ENCODE measurements at regions not wholly inside any gene's neighbourhood (a gene's known extent, or its start where the extent isn't known, plus 50 kb on each side); places are given as distances from the start of the nearest gene placed in this dataset.
"Not testable (repeated sequence)": the region's sequence is repeated elsewhere in the genome, so short reads cannot be mapped to it uniquely, and the experiment has no call there.

DNA sequence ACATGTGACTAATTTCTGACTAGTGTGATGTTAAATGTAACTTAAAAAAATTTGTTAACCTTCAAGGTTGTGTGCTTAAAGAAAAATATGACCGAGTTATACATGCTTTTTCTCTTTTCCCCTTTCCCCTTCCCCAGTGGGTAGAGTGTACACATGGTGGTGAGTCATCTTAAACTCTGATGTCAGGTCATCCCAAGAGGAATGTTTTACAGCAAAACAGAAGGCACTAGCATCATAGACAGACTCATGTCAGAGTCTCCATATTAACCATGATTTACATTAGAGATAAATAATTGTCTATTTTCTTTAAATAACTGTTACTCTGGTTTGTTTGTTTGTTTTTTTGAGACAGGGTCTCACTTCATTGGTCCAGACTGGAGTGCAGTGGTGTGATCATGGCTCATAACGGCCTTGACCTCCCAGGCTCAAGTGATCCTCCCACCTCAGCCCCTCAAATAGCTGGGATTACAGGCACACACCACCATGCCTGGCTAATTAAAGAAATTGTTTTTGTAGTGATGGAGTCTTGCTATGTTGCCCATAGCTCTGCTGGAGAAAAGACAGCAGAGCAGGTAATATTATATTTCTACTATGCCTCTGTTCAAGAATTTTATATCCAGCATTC, 160.4 kb upstream of the PCDH9 start:
- H3K9me3 Mint-ChIP-seq, result peaks cover 3% of the 10 kb centered on the region
- H3K27ac Mint-ChIP-seq, result no peak overlapping the region
- no peaks in the 10 kb centered on the region for H3K36me3 Mint-ChIP-seq
- no peaks in the 10 kb centered on the region for H3K4me1 Mint-ChIP-seq
- DNase-seq, result no peak
- no peaks in the 10 kb centered on the region for H3K27me3 Mint-ChIP-seq
- no peak overlapping the region for H3K4me3 Mint-ChIP-seq

DNA sequence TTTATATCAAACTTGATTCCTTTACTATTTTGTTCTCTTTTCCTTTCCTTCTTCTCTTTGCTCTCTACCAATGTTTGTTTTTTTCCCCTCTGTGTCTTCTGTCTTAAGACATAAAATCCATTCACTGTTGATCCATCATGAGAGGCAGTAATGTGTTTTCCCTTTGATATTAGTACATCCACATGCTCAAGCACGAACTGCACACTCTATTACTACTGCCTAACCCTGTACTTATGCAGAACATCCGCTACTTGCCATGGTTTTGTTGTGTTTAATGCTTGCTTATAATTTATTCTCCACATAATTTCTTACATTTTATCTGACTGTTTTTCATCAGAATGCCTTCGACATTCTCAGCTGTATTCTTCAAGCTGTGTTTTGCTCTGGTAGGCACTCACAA, 159.0 kb upstream of the PCDH9 start:
- H3K27ac Mint-ChIP-seq, result no peak overlapping the region
- no peak for DNase-seq
- H3K9me3 Mint-ChIP-seq, result peaks cover 3% of the 10 kb centered on the region
- H3K4me1 Mint-ChIP-seq, result no peaks in the 10 kb centered on the region
- H3K36me3 Mint-ChIP-seq, result no peaks in the 10 kb centered on the region
- H3K27me3 Mint-ChIP-seq, result no peaks in the 10 kb centered on the region
- H3K4me3 Mint-ChIP-seq, result no peak overlapping the region

DNA sequence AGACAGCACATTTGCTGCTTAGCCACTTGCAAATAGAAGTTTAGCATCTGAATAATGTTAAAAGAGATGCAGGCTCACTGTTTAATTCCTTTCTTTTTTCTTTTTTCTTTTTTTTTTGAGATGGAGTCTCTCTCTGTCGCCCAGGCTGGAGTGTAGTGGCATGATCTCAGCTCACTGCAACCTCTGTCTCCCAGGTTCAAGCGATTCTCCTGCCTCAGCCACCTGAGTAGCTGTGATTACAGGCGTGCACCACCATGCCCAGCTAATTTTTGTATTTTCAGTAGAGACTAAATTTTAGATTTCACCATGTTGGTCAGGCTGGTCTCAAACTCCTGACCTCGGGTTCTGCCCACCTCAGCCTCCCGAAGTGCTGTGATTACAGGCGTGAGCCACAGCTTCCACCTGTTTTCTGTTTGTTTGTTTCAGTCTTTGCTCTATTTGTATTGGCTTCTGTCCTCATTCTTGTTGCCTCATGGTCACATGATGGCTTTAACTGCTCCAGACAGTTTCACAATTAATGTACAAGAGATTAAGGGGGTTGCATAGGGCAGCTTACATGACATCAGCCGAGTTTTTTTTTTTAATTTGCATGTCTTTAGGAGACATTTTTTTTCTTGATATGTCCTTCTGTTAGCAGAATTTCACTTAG, 153.1 kb upstream of the PCDH9 start:
- not testable (repeated sequence) for H3K4me1 Mint-ChIP-seq

DNA sequence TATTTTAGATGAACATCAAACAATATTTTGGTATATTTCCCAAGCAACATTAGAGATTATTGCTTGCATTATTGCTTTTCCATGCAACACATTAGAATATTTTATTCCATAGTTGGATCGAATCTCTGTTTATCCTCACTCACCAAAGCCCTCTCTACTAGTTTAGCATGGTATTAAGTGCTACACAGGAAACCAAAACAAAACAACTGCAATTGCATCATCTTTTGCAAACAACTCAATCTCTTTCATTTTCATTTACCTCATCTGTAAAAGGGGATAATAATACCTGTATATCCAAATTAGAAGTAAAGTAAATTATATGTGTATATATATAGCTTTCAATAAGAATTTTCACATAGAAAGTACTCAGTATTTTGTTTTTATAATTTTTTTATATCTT, 147.8 kb upstream of the PCDH9 start:
- Mint-ChIP-seq H3K27me3 (no peaks in the 10 kb centered on the region), H3K9me3 (no peaks in the 10 kb centered on the region), H3K4me3 (no peak overlapping the region), H3K27ac (no peak overlapping the region), H3K36me3 (no peaks in the 10 kb centered on the region), H3K4me1 (no peaks in the 10 kb centered on the region)
- DNase-seq, result no peak

More for the DNA sequence above, 153.1 kb upstream of the PCDH9 start:
- not testable (repeated sequence) for DNase-seq, H3K9me3 Mint-ChIP-seq, H3K36me3 Mint-ChIP-seq, H3K4me3 Mint-ChIP-seq, H3K27ac Mint-ChIP-seq, H3K27me3 Mint-ChIP-seq

DNA sequence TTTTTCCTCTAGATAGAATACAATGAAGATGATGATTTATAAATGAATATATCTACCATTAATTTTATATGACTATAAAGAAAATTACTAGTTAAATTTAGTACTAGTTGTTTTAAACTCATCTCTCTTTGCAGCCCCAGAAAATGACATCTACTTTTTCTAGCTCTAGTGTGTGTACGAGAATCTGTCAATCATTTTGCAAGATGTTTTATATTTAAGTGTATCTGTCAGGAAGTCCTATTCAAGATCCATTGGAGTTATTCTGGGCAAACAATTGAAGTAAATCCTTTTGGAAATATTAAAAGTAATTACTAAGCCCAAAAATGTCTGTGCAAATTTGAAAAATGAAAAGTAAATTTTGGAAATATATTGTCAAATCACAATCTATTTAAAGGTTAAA, 144.3 kb upstream of the PCDH9 start:
- no peaks in the 10 kb centered on the region for H3K27me3 Mint-ChIP-seq
- no peaks in the 10 kb centered on the region for H3K36me3 Mint-ChIP-seq
- H3K4me3 Mint-ChIP-seq, result no peak overlapping the region
- H3K27ac Mint-ChIP-seq, result no peak overlapping the region
- no peaks in the 10 kb centered on the region for H3K4me1 Mint-ChIP-seq
- no peaks in the 10 kb centered on the region for H3K9me3 Mint-ChIP-seq
- DNase-seq, result no peak

DNA sequence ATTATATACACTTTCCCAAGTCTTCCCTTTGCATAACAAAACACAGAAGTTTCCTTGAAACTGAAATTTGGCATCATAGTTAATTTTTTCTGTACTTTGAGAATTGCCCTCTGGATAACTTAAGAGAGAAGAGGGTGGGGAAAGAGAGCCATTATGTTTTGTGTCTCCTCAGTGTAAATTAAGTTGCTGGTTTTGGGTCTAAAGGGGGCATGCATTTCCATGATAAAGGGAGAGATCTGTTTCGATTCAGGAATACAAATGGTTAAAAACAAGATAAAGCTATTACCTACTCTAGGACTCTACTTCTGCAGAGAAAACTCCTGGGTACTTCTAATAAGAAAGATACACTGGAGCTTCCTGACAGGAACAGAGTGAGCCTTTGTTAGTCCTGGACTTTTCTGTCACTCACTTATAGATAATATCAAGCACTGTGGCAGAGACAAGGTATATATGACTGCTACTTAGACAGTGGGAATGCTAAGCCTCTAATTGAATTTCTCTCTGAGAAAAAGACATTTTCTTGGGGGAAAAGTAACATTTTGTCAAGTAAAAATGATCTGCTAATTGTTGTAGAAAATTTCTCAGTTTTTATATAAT, 142.8 kb upstream of the PCDH9 start:
- H3K4me3 Mint-ChIP-seq, result no peak overlapping the region
- no peaks in the 10 kb centered on the region for H3K4me1 Mint-ChIP-seq

DNA sequence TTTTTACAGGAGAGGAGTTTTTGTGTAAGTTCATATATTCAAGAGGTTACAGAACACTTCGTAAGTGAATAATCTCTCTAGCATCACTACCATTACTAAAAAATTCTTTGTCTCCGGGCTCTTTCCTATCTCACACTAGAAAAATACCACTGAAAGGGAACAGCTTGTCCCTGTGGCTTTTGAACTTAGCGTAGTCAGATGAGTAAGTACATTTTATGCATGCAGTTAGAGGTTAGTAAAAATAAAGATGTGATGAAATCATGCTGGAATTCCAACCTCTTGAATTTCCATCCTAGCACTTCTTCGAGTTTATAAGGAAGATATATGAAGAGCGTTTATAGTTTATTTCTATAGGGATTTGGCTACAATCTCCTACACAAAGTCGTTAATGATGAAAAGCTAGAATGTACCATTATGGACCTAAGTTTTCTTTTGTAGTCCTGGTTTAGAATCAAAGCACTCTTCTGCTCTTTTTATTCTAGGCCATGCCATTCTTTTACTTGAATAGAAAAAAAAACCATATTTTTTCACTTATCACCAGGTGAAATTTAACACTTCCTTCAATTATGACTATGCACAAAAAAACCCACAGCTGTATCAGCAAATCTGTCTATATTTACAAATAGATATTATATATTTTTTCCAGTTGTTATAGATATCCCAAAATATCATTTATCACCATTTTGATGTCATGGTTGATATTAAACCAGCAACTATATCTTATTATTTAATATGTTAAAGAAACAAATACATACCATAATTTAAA, 139.9 kb upstream of the PCDH9 start:
- Mint-ChIP-seq H3K4me1 (no peaks in the 10 kb centered on the region), H3K27me3 (no peaks in the 10 kb centered on the region), H3K4me3 (no peak overlapping the region), H3K36me3 (no peaks in the 10 kb centered on the region), H3K9me3 (no peaks in the 10 kb centered on the region), H3K27ac (no peak overlapping the region)
- no peak for DNase-seq

More for the DNA sequence above, 142.8 kb upstream of the PCDH9 start:
- no peak for DNase-seq
- Mint-ChIP-seq H3K9me3 (no peaks in the 10 kb centered on the region), H3K27ac (no peak overlapping the region), H3K36me3 (no peaks in the 10 kb centered on the region), H3K27me3 (no peaks in the 10 kb centered on the region)

DNA sequence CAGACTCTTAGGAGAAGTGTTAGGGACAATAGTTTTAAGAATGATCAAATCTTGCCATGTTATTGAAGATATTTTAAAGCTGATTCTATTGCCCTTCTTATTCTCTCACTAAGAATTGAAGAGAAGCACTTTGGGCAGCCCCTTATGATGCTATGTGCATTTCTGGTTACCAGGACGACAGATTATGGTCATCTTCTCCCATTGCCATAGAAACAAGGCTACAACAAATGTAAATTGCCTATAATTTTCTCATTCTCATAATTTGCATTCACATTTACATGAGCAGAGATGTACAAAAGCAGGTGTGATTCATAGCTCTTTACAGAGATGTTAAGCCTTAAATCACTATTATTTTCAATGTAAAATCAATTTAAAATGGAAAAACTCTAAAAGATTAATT, 137.3 kb upstream of the PCDH9 start:
- H3K9me3 Mint-ChIP-seq, result no peaks in the 10 kb centered on the region
- no peak overlapping the region for H3K4me3 Mint-ChIP-seq
- no peaks in the 10 kb centered on the region for H3K4me1 Mint-ChIP-seq
- no peak overlapping the region for H3K27ac Mint-ChIP-seq
- no peak for DNase-seq
- no peaks in the 10 kb centered on the region for H3K36me3 Mint-ChIP-seq
- H3K27me3 Mint-ChIP-seq, result no peaks in the 10 kb centered on the region

DNA sequence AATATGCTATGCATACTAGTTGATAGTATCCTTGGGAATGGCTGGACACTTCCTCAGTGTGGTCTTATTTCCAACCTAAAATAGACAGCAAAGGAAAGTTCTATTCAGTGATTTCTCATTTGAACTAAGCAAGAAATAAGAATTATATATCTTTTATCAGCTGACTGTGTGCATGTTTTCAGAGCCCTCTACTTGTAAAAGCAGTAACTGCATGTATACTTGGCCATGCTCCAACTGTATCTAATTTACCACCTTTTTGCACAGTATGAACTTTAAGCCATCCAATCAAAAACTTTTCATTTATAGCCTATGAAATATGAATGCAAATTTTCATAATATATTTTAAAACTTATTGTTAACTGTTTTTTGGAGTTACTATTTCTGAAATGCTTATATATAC, 136.4 kb upstream of the PCDH9 start:
- H3K9me3 Mint-ChIP-seq, result no peaks in the 10 kb centered on the region
- H3K27ac Mint-ChIP-seq, result no peak overlapping the region
- H3K36me3 Mint-ChIP-seq, result no peaks in the 10 kb centered on the region
- no peak for DNase-seq
- no peak overlapping the region for H3K4me3 Mint-ChIP-seq
- H3K27me3 Mint-ChIP-seq, result no peaks in the 10 kb centered on the region
- no peaks in the 10 kb centered on the region for H3K4me1 Mint-ChIP-seq

DNA sequence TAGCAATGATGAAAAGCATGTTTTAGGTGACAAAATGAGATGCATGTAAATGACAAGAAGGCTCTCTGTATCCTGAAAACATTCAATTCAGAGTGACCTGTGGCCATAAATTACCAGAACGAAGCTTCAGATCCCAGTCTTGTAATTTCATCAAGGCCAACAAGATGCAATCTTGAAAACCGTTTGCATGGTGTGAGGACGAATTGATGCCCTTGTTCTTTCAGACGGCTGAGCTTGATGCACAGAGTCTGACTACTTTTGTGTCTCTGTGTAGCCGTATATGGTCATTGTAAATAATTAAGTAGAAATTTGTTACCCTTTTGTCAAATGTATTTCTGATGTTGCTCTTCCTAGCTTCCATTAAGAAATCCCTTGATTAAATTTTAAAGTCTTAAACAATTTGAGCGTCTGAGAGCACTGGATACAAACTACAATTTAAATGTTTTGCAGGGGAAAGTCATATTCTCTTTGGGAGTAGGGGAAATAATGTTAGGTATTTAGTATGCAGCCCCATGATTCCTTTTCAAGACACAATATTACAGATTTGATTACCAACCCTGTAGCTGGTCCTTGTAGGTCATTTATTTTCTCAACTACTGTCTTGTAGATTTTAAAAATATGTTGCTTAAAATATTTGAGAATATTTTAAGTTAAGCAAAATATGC, 125.8 kb upstream of the PCDH9 start:
- Mint-ChIP-seq H3K27ac (no peak overlapping the region), H3K36me3 (no peaks in the 10 kb centered on the region), H3K4me1 (no peaks in the 10 kb centered on the region), H3K27me3 (peaks cover 3% of the 10 kb centered on the region), H3K4me3 (no peak overlapping the region), H3K9me3 (peaks cover under 1% of the 10 kb centered on the region)
- DNase-seq, result no peak

DNA sequence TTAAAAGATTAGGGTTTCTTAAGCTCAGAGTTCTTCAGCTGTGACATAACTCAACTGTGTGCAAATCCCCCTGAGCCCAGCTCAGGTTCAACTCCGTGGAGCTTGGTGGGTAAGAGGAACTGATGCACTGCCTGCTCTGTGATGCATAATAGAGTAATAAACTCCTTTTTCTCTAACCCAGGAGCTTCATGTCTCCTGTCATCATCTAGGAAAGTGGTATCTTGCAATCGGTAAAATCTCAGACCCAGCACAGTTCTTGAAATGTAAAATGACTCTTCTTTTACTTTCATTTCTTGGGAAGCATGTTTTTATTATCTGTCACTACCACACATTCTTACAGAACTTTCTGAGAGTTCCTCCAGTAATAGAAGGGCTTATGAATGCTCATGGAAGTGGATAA, 123.8 kb upstream of the PCDH9 start:
- H3K4me3 Mint-ChIP-seq, result no peak overlapping the region
- no peak for DNase-seq
- no peaks in the 10 kb centered on the region for H3K36me3 Mint-ChIP-seq
- no peak overlapping the region for H3K27ac Mint-ChIP-seq
- H3K9me3 Mint-ChIP-seq, result peaks cover 2% of the 10 kb centered on the region
- peaks cover 3% of the 10 kb centered on the region for H3K27me3 Mint-ChIP-seq
- no peaks in the 10 kb centered on the region for H3K4me1 Mint-ChIP-seq

DNA sequence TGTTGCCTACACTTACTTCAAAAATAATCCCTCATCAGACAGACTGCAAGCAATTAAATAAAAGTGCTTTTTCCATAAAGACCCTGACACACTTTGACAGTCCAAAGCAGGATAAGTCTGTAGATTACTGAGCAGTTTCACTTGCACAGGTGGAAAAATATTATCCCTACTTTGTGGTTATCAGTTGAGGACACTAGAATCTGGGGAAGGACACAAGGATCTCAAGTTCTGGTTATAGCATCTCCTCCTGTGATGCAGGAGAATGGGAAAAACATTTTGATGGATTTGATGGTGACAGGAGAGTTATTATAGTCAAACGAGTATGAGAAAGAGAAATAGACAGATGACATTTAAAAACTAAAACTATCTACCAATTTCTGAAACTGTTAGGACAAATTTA, 122.9 kb upstream of the PCDH9 start:
- Mint-ChIP-seq H3K4me3 (no peak overlapping the region), H3K27ac (no peak overlapping the region), H3K27me3 (peaks cover 3% of the 10 kb centered on the region), H3K36me3 (no peaks in the 10 kb centered on the region), H3K9me3 (peaks cover 2% of the 10 kb centered on the region), H3K4me1 (no peaks in the 10 kb centered on the region)
- no peak for DNase-seq

DNA sequence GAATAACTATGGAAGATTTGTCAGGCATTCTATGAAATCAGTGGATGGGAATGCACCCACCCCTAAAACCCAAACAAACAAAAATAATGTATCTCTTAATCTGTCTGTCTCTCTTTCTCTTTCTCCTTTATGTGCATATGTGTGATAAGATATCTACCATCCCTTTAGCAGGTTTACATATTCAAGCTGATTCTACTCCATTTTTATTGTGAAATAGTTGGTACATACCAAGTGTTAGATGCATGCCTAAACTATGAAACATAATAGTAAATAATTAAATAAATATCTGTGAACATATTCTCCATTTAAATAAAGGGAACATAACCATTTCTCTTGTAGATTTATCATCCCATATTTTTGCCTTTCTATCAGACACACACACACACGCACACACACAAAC, 121.8 kb upstream of the PCDH9 start:
- no peak overlapping the region for H3K4me3 Mint-ChIP-seq
- no peaks in the 10 kb centered on the region for H3K36me3 Mint-ChIP-seq
- peaks cover 2% of the 10 kb centered on the region for H3K9me3 Mint-ChIP-seq
- no peak for DNase-seq
- H3K27me3 Mint-ChIP-seq, result peaks cover 3% of the 10 kb centered on the region
- no peaks in the 10 kb centered on the region for H3K4me1 Mint-ChIP-seq
- H3K27ac Mint-ChIP-seq, result no peak overlapping the region

DNA sequence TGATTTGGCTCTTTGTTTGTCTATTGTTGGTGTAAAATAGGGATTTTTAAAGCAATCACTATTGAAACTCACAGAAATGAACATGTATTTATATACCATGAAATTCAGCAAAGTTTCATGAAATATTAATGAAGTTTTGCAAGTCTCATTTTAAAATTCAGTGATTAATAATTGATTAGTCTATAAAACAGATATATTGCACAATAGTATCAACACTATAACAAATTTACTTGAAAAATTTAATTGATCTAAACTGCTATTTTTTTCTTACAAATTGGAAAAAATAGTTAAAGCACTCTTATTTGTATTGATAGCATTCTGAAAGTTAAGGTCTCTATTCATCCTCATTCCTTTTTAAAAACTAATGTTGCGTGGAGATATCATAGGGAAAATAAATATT, 121.0 kb upstream of the PCDH9 start:
- DNase-seq, result no peak
- no peaks in the 10 kb centered on the region for H3K36me3 Mint-ChIP-seq
- no peak overlapping the region for H3K27ac Mint-ChIP-seq
- no peaks in the 10 kb centered on the region for H3K4me1 Mint-ChIP-seq
- H3K27me3 Mint-ChIP-seq, result peaks cover 3% of the 10 kb centered on the region
- peaks cover 2% of the 10 kb centered on the region for H3K9me3 Mint-ChIP-seq
- H3K4me3 Mint-ChIP-seq, result no peak overlapping the region

DNA sequence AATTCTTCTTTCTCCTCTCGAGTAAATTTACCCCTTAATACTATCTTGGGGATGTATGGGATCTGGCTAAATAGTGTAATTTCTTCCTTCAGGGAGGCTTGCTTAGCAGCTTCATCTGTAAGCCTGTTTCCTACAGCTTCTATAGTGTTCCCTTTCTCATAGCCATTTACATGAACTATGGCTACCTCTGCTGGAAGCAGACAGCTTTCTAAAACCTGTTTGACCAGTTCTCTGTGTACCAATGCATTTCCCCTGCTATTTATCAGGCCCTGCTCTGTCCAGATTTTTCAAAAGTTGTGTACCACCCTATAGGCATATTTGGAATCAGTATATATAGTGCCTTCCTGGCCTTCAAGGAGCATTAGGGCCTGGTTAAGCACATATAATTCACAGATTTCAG, 113.6 kb upstream of the PCDH9 start:
- Mint-ChIP-seq H3K9me3 (no peaks in the 10 kb centered on the region), H3K4me1 (no peaks in the 10 kb centered on the region), H3K27me3 (no peaks in the 10 kb centered on the region), H3K4me3 (no peak overlapping the region), H3K36me3 (no peaks in the 10 kb centered on the region), H3K27ac (no peak overlapping the region)
- DNase-seq, result no peak

Data from activated naive CD8-positive, alpha-beta T cell treated with anti-CD3 and anti-CD28 coated beads for 36 hours (primary cell).